NB4 (cell line): ENCODE measurements at regions not wholly inside any gene's neighbourhood (a gene's known extent, or its start where the extent isn't known, plus 50 kb on each side); places are given as distances from the start of the nearest gene placed in this dataset.

Experiments used
- CTCF ChIP-seq: IDR thresholded peaks from one replicate; pipeline ENCODE4 v1.5.1; 2012; ENCODE audit warnings: low read depth, low read length
- MAX ChIP-seq: IDR thresholded peaks from 2 replicates; pipeline ENCODE4 v1.6.1; 2011; ENCODE audit warnings: low read depth, low read length
- MYC ChIP-seq: IDR thresholded peaks from 2 replicates; pipeline ENCODE4 v1.6.1; 2011; ENCODE audit warnings: low read depth, low read length
- POLR2A ChIP-seq: IDR thresholded peaks from 2 replicates; pipeline ENCODE4 v1.6.1; 2011; ENCODE audit warnings: mild to moderate bottlenecking; ENCODE audit not compliant: insufficient read length; ENCODE audit errors: extremely low read depth

- TF ChIP-seq CTCF, result no peak
- TF ChIP-seq POLR2A, result no peak
- TF ChIP-seq MAX, result no peak
- no peak for TF ChIP-seq MYC
These were observed 196.2 kb downstream of the NPHP4 start for GRCh38 chr1:5796028-5796427.
